ENCODE measurements at regions not wholly inside any gene's neighbourhood (a gene's known extent, or its start where the extent isn't known, plus 50 kb on each side); places are given as distances from the start of the nearest gene placed in this dataset.

- no peaks in the 10 kb centered on the region for H3K9me3 ChIP-seq (ENCODE audit: control insufficient read depth, insufficient read depth, low read length)
- no peak overlapping the region for H3K4me3 ChIP-seq (ENCODE audit: low read depth, low read length)
- H3K27me3 ChIP-seq (ENCODE audit: control insufficient read depth, insufficient read depth, low read length), result no peaks in the 10 kb centered on the region
- no peak overlapping the region for H3K27ac ChIP-seq (ENCODE audit: low read depth, low read length)
- H3K4me1 ChIP-seq (ENCODE audit: control insufficient read depth, insufficient read depth, low read length), result peaks cover 2% of the 10 kb centered on the region
- H3K36me3 ChIP-seq (ENCODE audit: control insufficient read depth, insufficient read depth, low read length), result no peaks in the 10 kb centered on the region
- H3K9ac ChIP-seq (ENCODE audit: low read depth, low read length), result no peak overlapping the region
Observed at GRCh38 chr7:111676167-111676566, 113.9 kb upstream of the IMMP2L start.

- Histone ChIP-seq H3K4me1 (ENCODE audit: control insufficient read depth, insufficient read depth, low read length) (peaks cover 8% of the 10 kb centered on the region), H3K27me3 (ENCODE audit: control insufficient read depth, insufficient read depth, low read length) (no peaks in the 10 kb centered on the region), H3K9me3 (ENCODE audit: control insufficient read depth, insufficient read depth, low read length) (no peaks in the 10 kb centered on the region), H3K36me3 (ENCODE audit: control insufficient read depth, insufficient read depth, low read length) (no peaks in the 10 kb centered on the region), H3K27ac (ENCODE audit: low read depth, low read length) (no peak overlapping the region), H3K9ac (ENCODE audit: low read depth, low read length) (no peak overlapping the region), H3K4me3 (ENCODE audit: low read depth, low read length) (no peak overlapping the region)
Observed at GRCh38 chr7:111672901-111673300, 110.6 kb upstream of the IMMP2L start.

- no peaks in the 10 kb centered on the region for H3K27me3 ChIP-seq (ENCODE audit: control insufficient read depth, insufficient read depth, low read length)
- no peaks in the 10 kb centered on the region for H3K36me3 ChIP-seq (ENCODE audit: control insufficient read depth, insufficient read depth, low read length)
- no peaks in the 10 kb centered on the region for H3K9me3 ChIP-seq (ENCODE audit: control insufficient read depth, insufficient read depth, low read length)
- H3K4me1 ChIP-seq (ENCODE audit: control insufficient read depth, insufficient read depth, low read length), result peaks cover 8% of the 10 kb centered on the region
- no peak overlapping the region for H3K27ac ChIP-seq (ENCODE audit: low read depth, low read length)
- no peak overlapping the region for H3K4me3 ChIP-seq (ENCODE audit: low read depth, low read length)
- H3K9ac ChIP-seq (ENCODE audit: low read depth, low read length), result no peak overlapping the region
Observed at GRCh38 chr7:111671927-111672326, 109.6 kb upstream of the IMMP2L start.

GRCh38 chr7:111668711-111669110 is 106.4 kb upstream of the IMMP2L start:
- H3K9me3 ChIP-seq (ENCODE audit: control insufficient read depth, insufficient read depth, low read length), result no peaks in the 10 kb centered on the region
- no peak overlapping the region for H3K9ac ChIP-seq (ENCODE audit: low read depth, low read length)
- no peaks in the 10 kb centered on the region for H3K27me3 ChIP-seq (ENCODE audit: control insufficient read depth, insufficient read depth, low read length)
- no peak overlapping the region for H3K27ac ChIP-seq (ENCODE audit: low read depth, low read length)
- no peak overlapping the region for H3K4me3 ChIP-seq (ENCODE audit: low read depth, low read length)
- no peaks in the 10 kb centered on the region for H3K36me3 ChIP-seq (ENCODE audit: control insufficient read depth, insufficient read depth, low read length)
- peaks cover 16% of the 10 kb centered on the region for H3K4me1 ChIP-seq (ENCODE audit: control insufficient read depth, insufficient read depth, low read length)

- no peaks in the 10 kb centered on the region for H3K27me3 ChIP-seq (ENCODE audit: control insufficient read depth, insufficient read depth, low read length)
Observed at GRCh38 chr7:111667488-111667887, 105.2 kb upstream of the IMMP2L start.

GRCh38 chr7:111666260-111666659 is 104.0 kb upstream of the IMMP2L start:
- no peaks in the 10 kb centered on the region for H3K27me3 ChIP-seq (ENCODE audit: control insufficient read depth, insufficient read depth, low read length)
- H3K9ac ChIP-seq (ENCODE audit: low read depth, low read length), result no peak overlapping the region
- peaks cover 15% of the 10 kb centered on the region for H3K4me1 ChIP-seq (ENCODE audit: control insufficient read depth, insufficient read depth, low read length)
- H3K36me3 ChIP-seq (ENCODE audit: control insufficient read depth, insufficient read depth, low read length), result no peaks in the 10 kb centered on the region
- H3K4me3 ChIP-seq (ENCODE audit: low read depth, low read length), result no peak overlapping the region
- H3K9me3 ChIP-seq (ENCODE audit: control insufficient read depth, insufficient read depth, low read length), result no peaks in the 10 kb centered on the region
- H3K27ac ChIP-seq (ENCODE audit: low read depth, low read length), result no peak overlapping the region

More at GRCh38 chr7:111667488-111667887, 105.2 kb upstream of the IMMP2L start:
- H3K27ac ChIP-seq (ENCODE audit: low read depth, low read length), result no peak overlapping the region
- no peaks in the 10 kb centered on the region for H3K36me3 ChIP-seq (ENCODE audit: control insufficient read depth, insufficient read depth, low read length)
- no peak overlapping the region for H3K9ac ChIP-seq (ENCODE audit: low read depth, low read length)
- no peak overlapping the region for H3K4me3 ChIP-seq (ENCODE audit: low read depth, low read length)
- H3K4me1 ChIP-seq (ENCODE audit: control insufficient read depth, insufficient read depth, low read length), result peaks cover 16% of the 10 kb centered on the region
- H3K9me3 ChIP-seq (ENCODE audit: control insufficient read depth, insufficient read depth, low read length), result no peaks in the 10 kb centered on the region

- Histone ChIP-seq H3K27me3 (ENCODE audit: control insufficient read depth, insufficient read depth, low read length) (no peaks in the 10 kb centered on the region), H3K27ac (ENCODE audit: low read depth, low read length) (no peak overlapping the region), H3K36me3 (ENCODE audit: control insufficient read depth, insufficient read depth, low read length) (no peaks in the 10 kb centered on the region)
Observed at GRCh38 chr7:111663771-111664170, 101.5 kb upstream of the IMMP2L start.

GRCh38 chr7:111662386-111662785 is 100.1 kb upstream of the IMMP2L start:
- Histone ChIP-seq H3K36me3 (ENCODE audit: control insufficient read depth, insufficient read depth, low read length) (no peaks in the 10 kb centered on the region), H3K27ac (ENCODE audit: low read depth, low read length) (no peak overlapping the region), H3K9me3 (ENCODE audit: control insufficient read depth, insufficient read depth, low read length) (no peaks in the 10 kb centered on the region), H3K4me1 (ENCODE audit: control insufficient read depth, insufficient read depth, low read length) (0 out of 2 replicates have a peak, but pooled peaks cover 8% of the 10 kb centered on the region), H3K4me3 (ENCODE audit: low read depth, low read length) (no peak overlapping the region), H3K27me3 (ENCODE audit: control insufficient read depth, insufficient read depth, low read length) (no peaks in the 10 kb centered on the region), H3K9ac (ENCODE audit: low read depth, low read length) (no peak overlapping the region)

More at GRCh38 chr7:111663771-111664170, 101.5 kb upstream of the IMMP2L start:
- no peak overlapping the region for H3K9ac ChIP-seq (ENCODE audit: low read depth, low read length)
- no peak overlapping the region for H3K4me3 ChIP-seq (ENCODE audit: low read depth, low read length)
- H3K4me1 ChIP-seq (ENCODE audit: control insufficient read depth, insufficient read depth, low read length), result 0 out of 2 replicates have a peak, but pooled peaks cover 8% of the 10 kb centered on the region
- no peaks in the 10 kb centered on the region for H3K9me3 ChIP-seq (ENCODE audit: control insufficient read depth, insufficient read depth, low read length)

- no peaks in the 10 kb centered on the region for H3K9me3 ChIP-seq (ENCODE audit: control insufficient read depth, insufficient read depth, low read length)
- H3K27ac ChIP-seq (ENCODE audit: low read depth, low read length), result no peak overlapping the region
- no peaks in the 10 kb centered on the region for H3K27me3 ChIP-seq (ENCODE audit: control insufficient read depth, insufficient read depth, low read length)
- H3K36me3 ChIP-seq (ENCODE audit: control insufficient read depth, insufficient read depth, low read length), result no peaks in the 10 kb centered on the region
- H3K4me1 ChIP-seq (ENCODE audit: control insufficient read depth, insufficient read depth, low read length), result 0 out of 2 replicates have a peak, but pooled peaks cover 8% of the 10 kb centered on the region
- no peak overlapping the region for H3K4me3 ChIP-seq (ENCODE audit: low read depth, low read length)
- H3K9ac ChIP-seq (ENCODE audit: low read depth, low read length), result no peak overlapping the region
Observed at GRCh38 chr7:111660478-111660877, 98.2 kb upstream of the IMMP2L start.

- Histone ChIP-seq H3K9ac (ENCODE audit: low read depth, low read length) (no peak overlapping the region), H3K36me3 (ENCODE audit: control insufficient read depth, insufficient read depth, low read length) (no peaks in the 10 kb centered on the region), H3K4me1 (ENCODE audit: control insufficient read depth, insufficient read depth, low read length) (no peaks in the 10 kb centered on the region)
Observed at GRCh38 chr7:111658546-111658945, 96.3 kb upstream of the IMMP2L start.

GRCh38 chr7:111657018-111657417 is 94.7 kb upstream of the IMMP2L start:
- H3K9ac ChIP-seq (ENCODE audit: low read depth, low read length), result no peak overlapping the region
- no peak overlapping the region for H3K4me3 ChIP-seq (ENCODE audit: low read depth, low read length)
- H3K36me3 ChIP-seq (ENCODE audit: control insufficient read depth, insufficient read depth, low read length), result no peaks in the 10 kb centered on the region
- H3K27me3 ChIP-seq (ENCODE audit: control insufficient read depth, insufficient read depth, low read length), result no peaks in the 10 kb centered on the region
- no peak overlapping the region for H3K27ac ChIP-seq (ENCODE audit: low read depth, low read length)
- H3K9me3 ChIP-seq (ENCODE audit: control insufficient read depth, insufficient read depth, low read length), result 0 out of 2 replicates have a peak, but pooled peaks cover 2% of the 10 kb centered on the region
- H3K4me1 ChIP-seq (ENCODE audit: control insufficient read depth, insufficient read depth, low read length), result no peaks in the 10 kb centered on the region

More at GRCh38 chr7:111658546-111658945, 96.3 kb upstream of the IMMP2L start:
- Histone ChIP-seq H3K27ac (ENCODE audit: low read depth, low read length) (no peak overlapping the region), H3K4me3 (ENCODE audit: low read depth, low read length) (no peak overlapping the region), H3K27me3 (ENCODE audit: control insufficient read depth, insufficient read depth, low read length) (no peaks in the 10 kb centered on the region), H3K9me3 (ENCODE audit: control insufficient read depth, insufficient read depth, low read length) (no peaks in the 10 kb centered on the region)

Data from HUES48 (cell line).